Epithelial cell of esophagus (primary cell): ENCODE measurements at regions not wholly inside any gene's neighbourhood (a gene's known extent, or its start where the extent isn't known, plus 50 kb on each side); places are given as distances from the start of the nearest gene placed in this dataset.
"Not testable (repeated sequence)": the region's sequence is repeated elsewhere in the genome, so short reads cannot be mapped to it uniquely, and the experiment has no call there.

ENCODE experiments used
- DNase-seq: peaks from one replicate; pipeline ENCODE4 v3.0.0; 2010; ENCODE audit warnings: low read depth
- H3K4me3 ChIP-seq: 2 replicates; pipeline ENCODE4 v1.5.1; 2011; ENCODE audit warnings: mild to moderate bottlenecking, low read length, control low read depth
- CTCF ChIP-seq: IDR thresholded peaks from 2 replicates; pipeline ENCODE4 v1.5.1; 2011; ENCODE audit warnings: low read depth, mild to moderate bottlenecking, low read length, control low read depth, inconsistent platforms; ENCODE audit not compliant: insufficient read depth; ENCODE audit errors: missing control alignments

GRCh38 chr10:63675171-63675570 is 154.0 kb downstream of the REEP3 start:
- no peak overlapping the region for H3K4me3 ChIP-seq
- no peak for DNase-seq
- no peak for TF ChIP-seq CTCF

GRCh38 chr10:63677001-63677400 is 155.8 kb downstream of the REEP3 start:
- no peak for TF ChIP-seq CTCF
- no peak overlapping the region for H3K4me3 ChIP-seq
- no peak for DNase-seq

- DNase-seq: not testable (repeated sequence)
These were observed 159.3 kb downstream of the REEP3 start for GRCh38 chr10:63680545-63680944.

DNA sequence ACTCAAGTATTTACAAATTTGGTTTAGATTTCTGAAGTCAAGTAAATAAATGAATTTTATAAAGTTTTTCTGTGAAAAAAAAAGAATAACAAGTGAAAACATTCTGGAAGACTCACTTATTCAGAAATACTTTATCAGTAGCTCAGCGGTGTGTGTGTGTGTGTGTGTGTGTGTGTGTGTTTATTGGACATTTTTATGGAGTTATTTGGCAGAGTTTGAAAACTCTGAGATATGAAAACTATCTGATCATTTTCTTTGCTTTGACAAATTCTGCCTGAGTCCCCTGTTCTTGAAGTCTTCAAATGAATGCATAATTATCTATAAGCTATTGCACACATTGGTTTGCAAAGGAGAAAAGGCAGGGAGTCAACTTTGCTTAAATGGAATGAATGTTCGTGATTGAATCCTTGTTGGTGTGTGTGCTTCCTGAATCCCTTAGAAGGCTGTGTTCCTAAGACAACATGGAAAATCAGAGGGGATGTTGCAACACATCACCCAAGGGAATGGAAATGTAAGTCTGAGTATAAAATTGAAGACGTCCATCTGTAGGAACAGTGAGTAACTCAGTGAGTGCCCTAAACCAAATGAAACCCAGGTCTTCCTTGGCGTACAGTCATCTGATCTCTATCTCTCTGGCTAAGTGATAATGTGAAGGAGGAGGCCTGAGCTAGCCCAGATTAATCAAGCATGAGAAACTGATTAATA is 160.9 kb downstream of the REEP3 start:
- peak; percentile 65 for DNase-seq
- no peak overlapping the region for H3K4me3 ChIP-seq
- TF ChIP-seq CTCF: no peak

More at GRCh38 chr10:63680545-63680944, 159.3 kb downstream of the REEP3 start:
- H3K4me3 ChIP-seq: not testable (repeated sequence)

DNA sequence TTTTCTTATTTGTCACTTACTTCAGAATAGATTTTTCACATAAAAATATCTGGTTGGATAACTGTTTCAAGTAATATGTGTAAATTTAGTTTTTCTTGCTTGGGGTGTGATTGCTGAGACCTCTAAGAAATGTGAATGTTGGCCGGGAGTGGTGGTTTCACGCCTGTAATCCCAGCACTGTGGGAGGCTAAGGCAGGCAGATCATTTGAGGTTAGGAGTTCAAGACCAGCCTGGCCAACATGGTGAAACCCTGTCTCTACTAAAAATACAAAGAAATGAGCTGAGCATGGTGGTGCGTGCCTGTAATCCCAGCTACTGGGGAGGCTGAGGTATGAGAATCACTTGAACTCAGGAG is 161.5 kb downstream of the REEP3 start:
- H3K4me3 ChIP-seq, DNase-seq: not testable (repeated sequence)

- no peak for DNase-seq
- TF ChIP-seq CTCF: no peak
- H3K4me3 ChIP-seq: no peak overlapping the region
These were observed 162.0 kb downstream of the REEP3 start for GRCh38 chr10:63683223-63683622.

GRCh38 chr10:63683686-63684085 is 162.5 kb downstream of the REEP3 start:
- TF ChIP-seq CTCF: no peak
- no peak for DNase-seq
- H3K4me3 ChIP-seq: no peak overlapping the region

- no peak for DNase-seq
- no peak overlapping the region for H3K4me3 ChIP-seq
- TF ChIP-seq CTCF: no peak
These were observed 163.2 kb downstream of the REEP3 start for GRCh38 chr10:63684257-63684936.
